Lower leg skin (tissue), 3 donors: ENCODE measurements at regions not wholly inside any gene's neighbourhood (a gene's known extent, or its start where the extent isn't known, plus 50 kb on each side); places are given as distances from the start of the nearest gene placed in this dataset.

Source experiments
- CTCF ChIP-seq, 3 donors: fragments of 450-650 bp; IDR thresholded peaks; one replicate each; pipeline ENCODE4 v1.5.1; 2016; ENCODE audit warnings: antibody characterized with exemption in 3 of 3, mild to moderate bottlenecking in 3 of 3, moderate library complexity in 2 of 3
- POLR2A ChIP-seq, 2 donors: fragments of 450-650 bp; IDR thresholded peaks; one replicate each; pipeline ENCODE4 v1.6.1; 2016 to 2017; ENCODE audit warnings: antibody characterized with exemption in 2 of 2, mild to moderate bottlenecking in 1 of 2, moderate library complexity in 1 of 2

DNA sequence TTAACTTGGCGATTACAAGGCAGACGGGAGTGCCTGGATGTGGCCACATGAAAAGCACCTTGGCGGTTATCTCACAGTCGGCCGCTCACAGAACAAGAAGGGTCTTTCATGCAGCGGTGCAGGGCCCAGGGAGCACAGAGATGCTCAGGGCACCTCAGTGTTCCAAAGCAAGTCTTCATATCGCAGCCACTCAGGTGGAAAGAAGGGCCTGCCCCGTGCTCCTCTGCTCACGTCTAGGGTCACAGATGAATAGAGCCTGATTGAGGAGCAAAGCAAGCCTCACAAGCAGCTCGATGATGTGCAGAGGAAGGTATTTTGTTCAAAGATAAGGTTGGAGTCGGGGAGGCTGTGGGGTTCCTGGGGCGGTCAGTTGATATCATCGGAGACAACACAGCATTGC, 297.8 kb downstream of the WDR11 start:
- TF ChIP-seq CTCF (IDR thresholded peaks at IDR 0.05) (no peak), POLR2A (IDR thresholded peaks at IDR 0.05) (no peak)
